H9 (cell line): ENCODE measurements at regions not wholly inside any gene's neighbourhood (a gene's known extent, or its start where the extent isn't known, plus 50 kb on each side); places are given as distances from the start of the nearest gene placed in this dataset.

Experiments
- DNase-seq: peaks from one replicate; pipeline ENCODE4 v3.0.0-alpha.2; 2017
- H2AFZ ChIP-seq: one replicate; pipeline ENCODE4 v1.6.1; 2013; ENCODE audit warnings: mild to moderate bottlenecking, low read length, control low read depth, moderate library complexity
- H2AK5ac ChIP-seq: 2 replicates; pipeline ENCODE4 v1.6.1; 2013; ENCODE audit warnings: low read length, control low read depth, mixed read lengths; ENCODE audit not compliant: insufficient read length
- H2BK120ac ChIP-seq: one replicate; pipeline ENCODE4 v1.6.1; 2013; ENCODE audit warnings: low read depth, mild to moderate bottlenecking, low read length, control low read depth, inconsistent platforms; ENCODE audit not compliant: poor library complexity, severe bottlenecking
- H2BK12ac ChIP-seq: 2 replicates; pipeline ENCODE4 v1.6.1; 2013; ENCODE audit warnings: low read length, control low read depth, mixed read lengths, low read depth; ENCODE audit not compliant: insufficient read length
- H2BK15ac ChIP-seq: 2 replicates; pipeline ENCODE4 v1.6.1; 2013; ENCODE audit warnings: low read depth, low read length, control low read depth
- H2BK20ac ChIP-seq: one replicate; pipeline ENCODE4 v1.6.1; 2013; ENCODE audit warnings: low read depth, mild to moderate bottlenecking, low read length, control low read depth, inconsistent platforms; ENCODE audit not compliant: poor library complexity, severe bottlenecking
- H2BK5ac ChIP-seq: 2 replicates; pipeline ENCODE4 v1.6.1; 2013; ENCODE audit warnings: low read length, control low read depth, mixed read lengths; ENCODE audit not compliant: insufficient read length
- H3K14ac ChIP-seq: 2 replicates; pipeline ENCODE4 v1.6.1; 2013; ENCODE audit warnings: low read length, control low read depth; ENCODE audit not compliant: insufficient read depth
- H3K18ac ChIP-seq: 2 replicates; pipeline ENCODE4 v1.6.1; 2013; ENCODE audit warnings: low read depth, mild to moderate bottlenecking, mixed read lengths, low read length, control low read depth; ENCODE audit not compliant: insufficient read length
- H3K23ac ChIP-seq: 2 replicates; pipeline ENCODE4 v1.6.1; 2013; ENCODE audit warnings: low read length, control low read depth, mixed read lengths, low read depth; ENCODE audit not compliant: insufficient read length
- H3K23me2 ChIP-seq: 2 replicates; pipeline ENCODE4 v1.6.1; 2013; ENCODE audit warnings: low read depth, mild to moderate bottlenecking, mixed read lengths, low read length, control low read depth; ENCODE audit not compliant: insufficient read length, poor library complexity, severe bottlenecking
- H3K27ac ChIP-seq: 2 replicates; pipeline ENCODE4 v1.5.1; 2013; ENCODE audit warnings: low read length, control low read depth, mixed read lengths, low read depth; ENCODE audit not compliant: insufficient read length
- H3K27me3 ChIP-seq: 2 replicates; pipeline ENCODE4 v1.6.1; 2013; ENCODE audit warnings: low read length, control low read depth, inconsistent platforms; ENCODE audit not compliant: insufficient read depth
- H3K4ac ChIP-seq: 2 replicates; pipeline ENCODE4 v1.6.1; 2013; ENCODE audit warnings: low read depth, mild to moderate bottlenecking, control low read depth, inconsistent platforms, low read length, moderate library complexity
- H3K4me1 ChIP-seq: 2 replicates; pipeline ENCODE4 v1.6.1; 2013; ENCODE audit warnings: low read length, control low read depth, inconsistent platforms; ENCODE audit not compliant: insufficient read depth
- H3K4me2 ChIP-seq: 2 replicates; pipeline ENCODE4 v1.6.1; 2013; ENCODE audit warnings: low read length, control low read depth, mixed read lengths; ENCODE audit not compliant: insufficient read length, insufficient read depth
- H3K56ac ChIP-seq: 2 replicates; pipeline ENCODE4 v1.6.1; 2013; ENCODE audit warnings: low read depth, mild to moderate bottlenecking, mixed read lengths, low read length, control low read depth; ENCODE audit not compliant: insufficient read length
- H3K79me1 ChIP-seq: 2 replicates; pipeline ENCODE4 v1.6.1; 2013; ENCODE audit warnings: low read depth, mild to moderate bottlenecking, moderate library complexity, low read length, control low read depth, inconsistent platforms; ENCODE audit not compliant: insufficient read depth, poor library complexity, severe bottlenecking
- H3K79me2 ChIP-seq: 2 replicates; pipeline ENCODE4 v1.6.1; 2013; ENCODE audit warnings: low read length, control low read depth, inconsistent platforms; ENCODE audit not compliant: insufficient read depth
- H3K9ac ChIP-seq: 2 replicates; pipeline ENCODE4 v1.6.1; 2013; ENCODE audit warnings: low read length, control low read depth, mixed read lengths; ENCODE audit not compliant: insufficient read length; ENCODE audit errors: extremely low read depth
- H3K9me3 ChIP-seq: one replicate; pipeline ENCODE4 v1.6.1; 2013; ENCODE audit warnings: low read depth, low read length, inconsistent platforms; ENCODE audit not compliant: control insufficient read depth
- H3T11ph ChIP-seq: one replicate; pipeline ENCODE4 v1.6.1; 2013; ENCODE audit warnings: mild to moderate bottlenecking, low read length, control low read depth, inconsistent platforms
- H4K20me1 ChIP-seq: one replicate; pipeline ENCODE4 v1.6.1; 2013; ENCODE audit not compliant: control insufficient read depth, insufficient read length, insufficient read depth
- H4K5ac ChIP-seq: 2 replicates; pipeline ENCODE4 v1.6.1; 2013; ENCODE audit warnings: low read depth, mild to moderate bottlenecking, mixed read lengths, low read length, control low read depth; ENCODE audit not compliant: insufficient read length
- H4K8ac ChIP-seq: replicated peaks from 2 replicates; pipeline ENCODE4 v1.6.1; 2013; ENCODE audit warnings: low read length, control low read depth, mixed read lengths, low read depth; ENCODE audit not compliant: insufficient read length
- H4K91ac ChIP-seq: 2 replicates; pipeline ENCODE4 v1.6.1; 2013; ENCODE audit warnings: low read depth, mild to moderate bottlenecking, moderate library complexity, mixed read lengths, low read length, control low read depth; ENCODE audit not compliant: insufficient read length
- H3K27ac Mint-ChIP-seq, 3 experiments: 2 replicates in 2 of 3; 3 replicates in 1 of 3; pipeline ENCODE4 v1.8.0; 2020 to 2021; ENCODE audit warnings: mixed read lengths in 3 of 3, mild to moderate bottlenecking in 1 of 3, moderate library complexity in 1 of 3
- H3K27me3 Mint-ChIP-seq: 2 replicates; pipeline ENCODE4 v1.8.0; 2021; ENCODE audit warnings: low read depth, mild to moderate bottlenecking, moderate library complexity, mixed read lengths
- H3K36me3 Mint-ChIP-seq, 3 experiments: 2 replicates in 2 of 3; 3 replicates in 1 of 3; pipeline ENCODE4 v1.8.0; 2020 to 2021; ENCODE audit warnings: low read depth in 3 of 3, mixed read lengths in 3 of 3; ENCODE audit not compliant: insufficient read depth in 1 of 3
- H3K4me1 Mint-ChIP-seq, 2 experiments: 2 replicates each; pipeline ENCODE4 v1.8.0; 2020; ENCODE audit warnings: mixed read lengths in 2 of 2
- H3K4me3 Mint-ChIP-seq, 2 experiments: 2 replicates in 1 of 2; 3 replicates in 1 of 2; pipeline ENCODE4 v1.8.0; 2020 to 2021; ENCODE audit warnings: mild to moderate bottlenecking in 2 of 2, mixed read lengths in 2 of 2, moderate library complexity in 1 of 2
- H3K9me3 Mint-ChIP-seq, 2 experiments: 2 replicates in 1 of 2; 3 replicates in 1 of 2; pipeline ENCODE4 v1.8.0; 2020; ENCODE audit warnings: mild to moderate bottlenecking in 2 of 2, mixed read lengths in 2 of 2, moderate library complexity in 1 of 2
- CTCF ChIP-seq: fragments of 200-600 bp; sonication (generic); conservative IDR thresholded peaks from 3 replicates; pipeline ENCODE4 v1.8.0; 2021; ENCODE audit warnings: antibody characterized with exemption, mild to moderate bottlenecking
- WGBS: extraction: QIAGEN DNeasy Blood & Tissue Kit; methylation state at CpG from one replicate; pipeline ENCODE4 v1.1.7; 2013; ENCODE audit warnings: missing lambda C conversion rate, low lambda C conversion rate, mixed read lengths; ENCODE audit not compliant: insufficient read length; ENCODE audit errors: extremely low coverage; 5-methylcytosine and 5-hydroxymethylcytosine counted together

GRCh38 chr9:74321396-74321795, 175.7 kb upstream of the RORB start:
- Histone ChIP-seq H3K56ac (no peak overlapping the region), H3T11ph (no peak overlapping the region), H2BK120ac (no peak overlapping the region), H2BK20ac (no peak overlapping the region), H4K91ac (no peak overlapping the region), H3K9ac (no peak overlapping the region), H4K20me1 (no peaks in the 10 kb centered on the region), H2AFZ (no peak overlapping the region), H4K5ac (no peak overlapping the region), H2AK5ac (no peak overlapping the region), H3K4me1 (0 out of 2 replicates have a peak, but pooled peaks cover 3% of the 10 kb centered on the region), H3K9me3 (no peaks in the 10 kb centered on the region), H3K79me2 (no peaks in the 10 kb centered on the region), H3K4ac (no peak overlapping the region), H3K23ac (no peak overlapping the region), H3K18ac (no peak overlapping the region), H2BK12ac (no peak overlapping the region), H3K23me2 (no peaks in the 10 kb centered on the region), H2BK5ac (no peak overlapping the region), H4K8ac (no peak overlapping the region), H2BK15ac (no peak overlapping the region), H3K27me3 (no peaks in the 10 kb centered on the region), H3K14ac (no peak overlapping the region), H3K27ac (no peak overlapping the region), H3K79me1 (no peaks in the 10 kb centered on the region), H3K4me2 (no peak overlapping the region)
- no CpG with 5 or more reads among the region's 2 CpGs for WGBS
- peaks cover 7% of the 10 kb centered on the region in 2 experiments; a peak in 4 of 5 replicates for H3K9me3 Mint-ChIP-seq
- DNase-seq = no peak
- no peaks in the 10 kb centered on the region for H3K27me3 Mint-ChIP-seq
- peaks cover 15 to 17% of the 10 kb centered on the region in 2 experiments for H3K4me1 Mint-ChIP-seq
- no peak overlapping the region for H3K27ac Mint-ChIP-seq
- H3K4me3 Mint-ChIP-seq = no peak overlapping the region
- no peak for TF ChIP-seq CTCF
- peaks cover 0 to 8% (median 0%) of the 10 kb centered on the region in 3 experiments; a peak in 3 of 7 replicates for H3K36me3 Mint-ChIP-seq
